ENCODE measurements at regions not wholly inside any gene's neighbourhood (a gene's known extent, or its start where the extent isn't known, plus 50 kb on each side); places are given as distances from the start of the nearest gene placed in this dataset.

DNA sequence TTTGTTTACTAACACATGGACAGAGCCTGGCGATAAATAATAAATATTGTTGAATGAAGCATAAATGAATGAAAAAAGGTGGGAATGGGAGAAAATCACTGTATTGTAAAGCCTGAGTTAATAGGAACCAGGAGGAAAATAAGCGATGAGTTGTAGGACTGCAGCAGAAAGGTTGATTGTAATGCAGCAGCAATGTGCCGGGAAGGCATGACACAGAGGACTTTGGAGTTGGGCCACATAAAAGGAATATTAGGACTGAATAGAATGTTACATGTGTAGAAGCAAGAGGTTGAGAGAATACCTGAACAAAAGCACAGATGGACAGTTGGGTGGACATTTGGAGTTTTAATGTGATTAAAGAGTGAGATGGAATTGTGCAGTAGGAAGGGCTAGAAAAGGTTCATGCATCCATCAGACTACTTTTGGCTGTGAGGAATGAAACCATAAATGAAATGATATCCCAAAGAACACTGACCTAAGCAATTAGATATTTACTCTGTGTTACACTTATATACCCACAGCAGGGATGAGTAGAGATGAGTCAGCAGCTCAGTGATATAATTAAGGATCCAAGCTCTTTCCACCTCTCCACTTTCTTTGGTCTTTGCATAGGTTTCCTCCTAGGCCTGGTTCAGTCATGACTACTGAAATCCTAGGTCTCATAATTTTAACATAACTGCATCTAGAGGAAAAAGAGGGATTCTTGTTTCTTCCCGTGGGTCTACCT, 55.4 kb downstream of the CCER1 start:
- no peak for DNase-seq

DNA sequence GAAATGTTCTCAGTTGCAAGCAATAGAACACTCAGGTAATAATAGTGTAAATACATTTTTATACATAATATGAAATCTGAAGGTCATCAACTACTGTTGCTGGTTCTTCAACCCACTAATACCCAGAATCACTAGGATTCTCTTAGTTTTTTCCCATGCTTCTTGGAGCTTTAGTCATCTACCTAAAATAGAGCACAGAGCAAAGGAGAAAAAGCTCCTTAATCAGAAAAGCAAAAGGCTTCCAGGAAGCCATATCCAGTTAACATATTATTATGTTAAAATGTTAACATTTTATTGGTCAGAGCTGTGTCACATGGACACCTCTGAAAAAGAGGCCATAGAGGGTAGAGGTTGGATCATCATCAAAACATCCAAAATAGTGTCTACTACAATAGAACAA, 57.0 kb downstream of the CCER1 start:
- DNase-seq: no peak

DNA sequence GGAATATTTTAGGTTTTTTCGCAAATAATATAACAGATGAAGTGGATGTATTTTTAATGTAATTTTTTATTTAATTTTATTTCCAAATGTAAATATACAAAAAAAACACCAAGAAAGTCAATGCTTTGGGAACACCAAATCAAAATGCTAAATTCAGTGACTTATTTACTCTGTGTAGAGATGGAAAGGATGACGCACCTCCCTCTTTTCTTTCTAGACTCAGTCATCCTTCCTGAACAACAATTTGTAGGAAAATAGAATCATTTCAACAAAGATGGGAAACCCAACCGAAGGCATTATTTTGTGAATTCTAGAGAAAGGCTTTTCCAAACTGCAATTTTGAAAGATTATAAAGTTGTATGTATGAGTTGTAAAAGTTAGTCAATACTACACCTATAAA, 57.7 kb downstream of the CCER1 start:
- DNase-seq: no peak

DNA sequence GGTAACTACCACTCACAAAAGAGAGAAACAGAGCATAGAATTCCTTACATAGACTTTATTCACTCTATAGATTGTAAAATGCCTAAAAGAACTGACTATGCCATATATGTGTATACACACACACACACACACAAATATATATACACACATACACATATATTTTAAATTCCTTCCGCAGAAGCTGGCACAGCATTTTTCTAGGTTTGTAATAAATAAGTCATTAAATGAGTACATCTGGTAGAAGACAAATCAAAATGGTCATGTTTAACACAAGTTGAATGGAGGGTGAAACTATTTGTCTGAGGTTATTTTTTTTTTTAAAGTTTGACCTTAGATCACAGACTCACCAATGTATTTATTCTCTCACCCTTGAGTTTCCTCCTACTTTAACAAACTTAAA, 58.2 kb downstream of the CCER1 start:
- no peak for DNase-seq

DNA sequence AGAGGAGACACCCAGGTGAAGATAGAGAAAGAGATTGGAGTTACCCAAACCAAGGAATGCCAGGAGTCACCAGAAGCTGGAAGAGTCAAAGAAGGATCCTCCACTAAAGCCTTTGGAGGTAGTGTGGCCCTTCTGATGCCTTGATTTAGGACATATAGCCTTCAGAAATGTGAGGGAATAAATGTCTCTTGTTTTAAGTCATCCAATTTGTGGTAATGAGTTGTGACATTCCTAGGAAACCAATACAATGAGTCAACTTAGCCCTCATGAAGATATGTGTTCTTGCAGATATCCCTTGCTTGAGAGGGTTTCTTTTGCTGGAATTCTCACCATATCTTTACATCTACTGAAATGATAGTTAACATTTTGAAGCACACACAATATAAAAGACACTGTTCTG, 58.8 kb downstream of the CCER1 start:
- DNase-seq: no peak

DNA sequence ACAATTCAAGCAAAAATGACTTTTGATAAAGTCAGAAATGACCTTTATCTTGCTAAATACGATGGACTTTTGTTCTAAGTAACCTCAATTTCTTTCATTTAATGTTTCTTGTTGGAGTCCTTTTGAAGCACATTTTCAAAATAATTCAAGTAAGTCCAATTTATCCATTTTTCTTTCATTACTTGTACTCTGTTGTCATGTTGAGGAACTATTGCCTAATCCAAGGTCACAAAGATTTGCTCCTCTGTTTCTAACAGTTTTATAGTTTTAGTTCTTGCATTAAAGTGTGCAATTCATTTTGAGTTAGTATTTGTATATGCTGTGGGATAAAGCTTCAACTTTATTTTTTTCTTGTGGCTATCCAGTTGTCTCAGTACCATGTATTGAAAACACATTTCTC, 66.7 kb downstream of the CCER1 start:
- no peak for DNase-seq

DNA sequence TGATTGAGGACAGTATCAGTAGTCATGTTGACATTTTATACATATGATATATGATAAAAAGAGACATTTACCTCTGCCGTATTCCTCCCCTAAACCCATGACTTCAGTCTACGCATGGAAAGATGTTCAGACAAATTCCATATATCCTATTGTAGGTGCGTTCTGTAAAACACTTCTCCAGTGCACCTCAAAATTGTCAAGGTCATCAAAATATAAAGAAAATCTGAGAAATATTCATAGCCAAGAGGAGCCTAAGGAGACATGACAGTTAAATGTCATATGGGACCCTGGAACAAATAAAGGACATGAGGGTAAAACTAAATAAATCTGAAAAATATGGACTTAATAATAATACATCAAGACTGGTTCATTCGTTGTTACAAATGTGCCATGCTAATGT, 71.5 kb downstream of the CCER1 start:
- DNase-seq: no peak

DNA sequence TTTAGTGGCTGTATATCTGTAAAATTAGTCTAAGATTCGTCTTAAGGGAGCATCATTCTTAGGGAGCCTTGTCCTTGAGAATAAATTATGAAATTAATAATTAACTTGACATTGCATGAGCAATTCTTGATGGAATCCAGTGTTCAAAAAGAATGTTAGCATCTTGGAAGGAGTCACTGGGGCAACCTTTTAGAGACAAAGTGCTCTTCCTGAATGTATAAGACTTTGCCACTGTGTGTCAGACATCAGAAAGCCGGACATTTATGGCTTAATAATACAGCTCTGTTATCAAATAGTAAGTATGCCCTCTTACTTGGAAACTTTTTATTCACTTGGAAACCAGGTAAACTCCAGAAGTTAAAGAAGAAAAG, 83.3 kb downstream of the CCER1 start:
- no peak for DNase-seq

DNA sequence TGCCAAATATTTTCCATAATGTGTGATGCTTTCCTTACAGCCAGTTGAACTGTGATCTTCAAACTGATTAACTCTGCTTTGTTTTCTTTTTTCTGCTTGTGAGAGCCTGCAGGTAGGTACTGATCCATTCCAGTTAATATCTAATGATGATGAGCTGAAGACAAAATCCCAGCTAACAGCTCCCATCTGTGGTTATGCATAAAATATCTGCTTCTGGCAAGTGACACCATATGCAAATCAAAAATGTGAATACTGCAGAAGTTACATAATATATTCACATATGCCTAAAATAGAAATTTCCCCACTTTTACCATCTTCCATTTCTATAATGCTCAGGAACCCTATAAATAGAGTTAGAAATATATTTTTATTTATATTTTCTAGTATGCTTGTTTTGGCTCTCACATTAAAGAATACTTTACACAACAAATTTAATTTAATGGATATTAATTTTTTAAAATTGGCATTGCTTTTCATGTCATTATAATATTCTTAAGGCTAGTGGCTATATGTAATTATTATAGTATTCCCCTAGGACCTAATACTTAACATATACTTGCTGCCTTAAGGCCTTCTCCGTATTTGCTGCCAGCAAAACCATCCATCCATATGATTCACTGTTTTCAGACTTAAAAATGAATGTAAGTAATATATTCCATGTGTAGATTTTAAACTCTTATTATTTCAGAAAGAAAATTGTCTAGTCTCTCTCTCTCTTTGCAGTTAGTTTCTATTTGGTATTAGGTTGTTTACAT, 83.8 kb downstream of the CCER1 start:
- DNase-seq: no peak

DNA sequence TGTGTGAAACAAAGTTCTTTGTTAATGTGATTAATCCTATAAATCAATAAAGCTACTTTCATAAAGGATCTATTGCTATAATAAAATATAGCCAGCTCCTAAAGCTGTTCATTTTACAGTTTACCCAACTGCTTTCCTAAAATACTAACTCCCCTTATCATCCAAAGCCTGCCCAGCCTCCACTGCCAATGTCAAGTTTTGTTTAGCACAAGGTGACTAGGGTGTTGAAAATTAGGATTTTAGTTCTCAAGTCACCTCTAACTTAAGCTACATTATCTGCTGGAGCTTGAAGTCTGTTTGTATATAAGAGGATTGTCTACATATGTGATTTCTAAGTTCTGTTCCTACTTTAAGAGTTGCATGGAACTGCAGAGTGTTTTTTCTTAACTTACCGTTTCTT, 86.3 kb downstream of the CCER1 start:
- DNase-seq: no peak

DNA sequence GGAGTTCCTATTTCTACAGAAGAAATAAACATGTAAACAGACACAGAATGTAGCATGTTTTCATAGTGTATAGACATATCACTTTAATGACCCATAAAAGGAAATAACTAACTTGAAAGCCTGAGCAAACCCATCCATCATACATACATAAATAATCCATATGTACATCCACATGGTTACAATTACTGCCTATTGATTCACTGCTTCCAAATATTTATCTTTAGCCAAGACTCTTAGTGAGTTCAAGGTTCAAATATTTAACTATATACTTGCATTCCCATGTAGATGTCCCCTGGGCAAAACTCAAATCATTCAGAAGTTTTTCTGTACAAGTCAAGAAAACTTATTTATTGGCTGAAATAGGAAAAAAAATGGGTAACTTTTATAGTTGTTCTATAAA, 95.4 kb downstream of the CCER1 start:
- no peak for DNase-seq

DNA sequence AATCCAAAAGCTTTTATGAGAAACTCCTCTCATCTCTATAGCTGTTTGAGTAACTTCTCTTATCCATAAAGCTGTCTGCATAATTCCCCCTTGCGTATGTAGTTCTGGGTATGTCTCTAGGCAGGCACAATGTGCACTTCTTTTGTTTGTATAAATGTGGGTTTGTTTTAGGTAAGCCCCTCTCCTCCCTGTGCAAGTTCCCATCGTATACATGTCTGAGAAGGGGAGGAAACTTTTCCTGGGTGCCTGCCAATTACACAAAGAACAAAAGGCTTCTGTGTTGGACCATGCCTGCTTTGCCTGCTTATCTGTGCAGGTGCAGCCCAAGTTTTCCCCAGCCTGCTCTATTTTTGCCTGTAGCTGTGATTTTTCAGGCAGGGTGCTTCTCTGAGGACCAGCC, 96.7 kb downstream of the CCER1 start:
- DNase-seq: no peak

DNA sequence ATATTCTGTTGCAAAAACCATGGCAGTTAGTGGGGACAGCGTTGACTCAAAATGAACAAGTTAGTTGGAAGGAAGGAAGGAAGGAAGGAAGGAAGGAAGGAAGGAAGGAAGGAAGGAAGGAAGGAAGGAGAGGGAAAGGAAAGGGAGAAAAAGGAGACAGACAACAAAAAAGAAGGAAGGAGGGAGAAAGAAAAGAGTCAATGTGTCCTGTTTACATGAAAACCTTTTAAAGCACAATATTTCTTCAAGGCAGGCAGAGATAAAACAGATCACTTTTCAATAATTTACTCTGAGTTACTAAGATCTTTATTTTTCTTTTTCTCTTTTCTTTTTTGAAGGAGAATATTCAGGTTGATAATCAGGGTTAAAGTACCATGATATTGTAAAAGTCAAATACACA, 99.4 kb downstream of the CCER1 start:
- no peak for DNase-seq

DNA sequence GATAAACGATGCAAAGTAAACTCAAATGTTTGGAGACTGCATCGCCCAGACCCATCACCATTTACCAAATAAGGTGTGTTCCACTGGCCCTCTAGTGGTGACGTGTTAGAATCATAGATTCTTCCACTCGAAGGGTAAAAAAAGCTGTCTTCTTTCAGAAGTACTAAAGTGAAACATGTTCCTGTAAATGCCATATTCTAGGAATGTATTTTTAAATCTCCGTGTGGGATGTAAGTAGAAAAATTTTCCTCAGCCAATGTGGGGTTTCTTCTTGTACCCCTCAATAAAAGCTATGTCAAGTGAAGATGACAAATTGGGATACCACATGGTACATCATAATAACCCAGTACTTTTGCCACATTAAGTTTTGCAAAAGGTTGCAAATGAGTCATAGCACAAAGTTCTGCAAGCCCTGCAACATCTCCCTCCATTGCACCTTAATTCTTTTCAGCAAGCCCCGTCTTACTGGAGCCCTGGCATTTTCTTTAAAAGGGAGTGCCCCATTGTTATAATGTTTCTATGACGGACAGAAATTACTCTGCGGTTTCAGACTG, 100.8 kb downstream of the CCER1 start:
- no peak for DNase-seq

DNA sequence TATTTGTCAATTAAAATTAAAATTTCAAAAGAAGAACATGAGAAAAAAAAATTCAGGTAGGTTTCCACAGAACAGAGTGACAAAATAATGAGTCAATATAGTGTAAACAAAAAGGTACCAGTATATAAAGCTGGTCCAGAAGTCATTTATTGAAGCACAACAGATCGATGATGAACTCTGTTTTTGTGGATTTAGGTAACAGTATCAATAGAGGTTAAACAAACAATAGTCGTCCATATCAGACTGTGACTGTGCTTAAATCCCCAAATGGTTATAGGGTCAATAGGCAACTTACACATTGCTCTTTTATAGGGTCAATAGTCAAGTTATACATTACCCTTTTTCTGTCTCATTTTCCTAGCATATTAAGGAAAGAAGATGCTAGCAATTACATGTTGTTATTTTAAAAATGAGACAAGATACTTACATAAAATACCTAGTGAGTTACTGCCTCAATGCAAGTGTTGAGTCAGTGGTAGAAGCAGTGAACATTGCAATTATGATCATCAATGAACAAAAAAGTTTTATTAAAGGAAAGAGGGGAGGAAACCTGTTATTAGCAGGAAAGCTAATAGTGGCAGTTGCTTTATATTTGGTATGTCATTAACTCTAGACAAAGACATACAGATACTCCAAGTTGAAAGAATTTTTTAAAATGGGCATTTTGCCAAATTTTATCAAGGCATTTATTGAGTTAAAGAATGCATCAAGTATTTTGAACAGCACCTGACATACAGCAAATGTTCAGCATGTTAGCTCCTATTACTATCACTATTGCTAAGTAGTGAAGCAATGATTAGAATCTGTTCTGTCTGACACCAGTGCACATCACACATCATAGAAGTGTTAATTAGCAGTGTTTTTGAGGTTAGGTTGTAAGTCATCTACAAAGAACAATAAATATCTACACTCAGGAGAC, 102.9 kb downstream of the CCER1 start:
- no peak for DNase-seq

DNA sequence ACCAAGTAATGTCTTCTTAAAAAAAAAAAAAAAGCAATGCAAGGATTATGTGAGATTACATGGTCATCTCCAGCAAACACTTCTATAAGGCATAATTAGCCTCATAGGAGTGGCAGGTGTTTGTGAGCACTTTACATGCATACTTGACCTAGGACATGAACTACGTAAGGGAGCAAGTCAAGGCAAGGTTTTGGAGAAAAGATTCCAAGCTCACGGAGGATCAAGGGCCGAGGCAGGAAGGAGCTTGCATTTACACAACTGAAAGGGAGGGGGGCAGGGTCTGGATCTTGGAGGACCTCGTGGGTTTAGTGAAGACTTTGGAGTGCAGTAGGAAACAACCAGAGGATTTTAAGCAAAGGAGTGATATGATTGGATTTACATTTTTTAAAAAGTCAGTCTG, 112.5 kb downstream of the CCER1 start:
- no peak for DNase-seq

DNA sequence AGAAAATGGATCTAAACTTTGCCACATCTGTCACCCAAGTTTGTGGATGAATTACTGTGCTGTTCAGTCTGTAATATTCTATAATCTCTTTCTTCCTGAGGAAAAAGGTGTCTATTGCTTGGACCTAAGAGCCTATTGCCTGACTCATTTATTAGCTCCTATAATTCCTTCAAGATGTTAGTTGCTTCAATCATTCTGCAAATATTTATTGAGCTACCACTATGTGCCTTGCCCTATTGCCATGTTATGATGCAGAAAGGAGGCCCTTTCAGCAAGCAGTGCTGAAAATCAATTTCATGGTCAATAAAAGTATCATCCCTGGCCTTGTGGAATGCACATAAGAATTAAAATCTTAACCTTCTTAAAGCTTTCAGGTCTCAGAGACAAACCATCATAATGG, 113.6 kb downstream of the CCER1 start:
- no peak for DNase-seq

DNA sequence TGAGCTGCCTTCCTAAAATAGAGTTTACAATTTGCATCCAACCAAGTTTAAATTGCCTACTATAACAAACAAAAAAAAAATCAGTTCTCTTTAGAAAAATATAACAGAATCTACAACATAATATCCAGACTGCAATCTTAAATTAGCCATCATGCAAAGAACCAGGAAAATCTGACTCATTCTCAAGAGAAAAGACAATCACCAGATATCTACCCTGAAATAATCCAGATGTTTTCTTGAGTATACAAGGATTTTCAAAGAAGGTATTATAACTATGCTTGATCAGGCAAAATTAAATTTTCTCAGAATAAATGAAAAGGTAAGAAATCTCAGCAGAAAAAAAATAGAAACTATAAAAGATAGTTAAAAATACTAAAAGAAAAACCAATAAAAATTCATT, 115.6 kb downstream of the CCER1 start:
- no peak for DNase-seq

DNA sequence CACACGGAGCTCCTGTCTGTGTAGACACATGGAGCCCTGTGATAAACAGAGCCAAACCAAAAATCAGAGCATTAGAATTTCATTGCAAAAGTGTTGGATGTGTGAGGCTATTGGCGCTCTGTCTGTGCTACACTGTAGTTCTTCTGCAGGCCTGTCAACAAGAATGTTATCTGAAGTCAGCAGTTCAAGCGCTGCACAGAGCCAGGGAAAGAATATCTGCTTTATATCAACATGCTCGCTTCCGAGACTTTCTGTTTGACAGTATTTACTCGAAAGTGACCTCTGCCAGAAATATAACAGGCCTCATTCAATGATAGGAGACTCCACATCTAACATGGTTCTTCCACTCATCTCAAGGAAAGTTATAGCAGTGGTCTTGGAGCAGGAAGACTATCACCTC, 118.3 kb downstream of the CCER1 start:
- DNase-seq: no peak

DNA sequence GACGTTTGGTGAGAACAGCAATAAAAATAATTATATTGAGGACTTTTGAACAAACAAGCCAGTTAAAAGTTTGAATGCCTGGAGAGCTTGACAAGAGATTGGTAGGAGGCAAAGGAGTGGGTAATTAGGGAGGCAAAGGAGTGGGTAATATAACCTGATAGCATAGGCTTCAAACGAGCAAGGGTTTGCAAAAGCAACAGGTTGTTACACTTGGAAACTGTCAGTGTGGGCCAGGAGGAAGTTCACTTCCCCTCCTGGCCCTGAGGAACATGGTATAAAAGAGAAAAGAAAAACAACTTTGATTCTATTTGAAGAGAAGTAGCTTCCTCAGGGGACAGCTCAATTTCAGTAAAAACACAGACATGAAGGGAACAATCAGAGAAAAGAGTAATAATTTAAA, 121.7 kb downstream of the CCER1 start:
- DNase-seq: no peak

DNA sequence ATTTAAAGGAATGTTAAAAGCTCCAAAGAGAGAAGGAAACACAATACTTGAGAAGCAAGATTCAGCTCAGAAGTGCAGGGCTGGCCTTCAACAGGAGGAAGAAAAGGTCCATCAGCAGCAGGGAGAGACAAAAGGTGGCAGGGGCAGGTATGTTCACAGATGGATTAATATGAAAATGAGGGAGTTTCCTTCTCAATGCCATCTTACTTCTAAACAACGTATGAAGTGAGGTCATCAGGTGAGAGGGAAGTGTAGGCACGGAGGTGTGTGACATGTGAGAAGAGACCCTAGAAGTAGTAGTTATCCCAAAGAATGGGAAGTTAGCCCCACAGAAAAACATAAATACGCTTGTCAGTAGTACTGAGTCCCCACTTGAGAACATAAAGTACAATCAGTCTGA, 122.5 kb downstream of the CCER1 start:
- no peak for DNase-seq

DNA sequence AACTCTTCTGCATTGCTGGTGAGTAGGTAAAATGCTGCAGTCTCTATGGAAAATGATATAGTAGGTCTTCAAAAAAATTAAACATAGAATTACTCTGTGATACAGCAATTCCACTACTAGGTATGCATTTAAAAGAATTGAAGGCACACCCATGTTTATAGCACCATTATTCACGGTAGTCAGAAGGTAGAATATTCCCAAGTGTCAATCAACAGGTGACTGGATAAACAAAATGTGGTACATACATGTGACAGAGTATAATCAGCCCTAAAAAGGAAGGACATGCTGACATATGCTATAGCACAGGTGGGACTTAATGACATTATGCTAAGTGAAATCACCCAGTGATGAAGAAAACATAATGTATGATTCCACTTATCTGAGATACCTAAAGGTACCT, 123.3 kb downstream of the CCER1 start:
- no peak for DNase-seq

DNA sequence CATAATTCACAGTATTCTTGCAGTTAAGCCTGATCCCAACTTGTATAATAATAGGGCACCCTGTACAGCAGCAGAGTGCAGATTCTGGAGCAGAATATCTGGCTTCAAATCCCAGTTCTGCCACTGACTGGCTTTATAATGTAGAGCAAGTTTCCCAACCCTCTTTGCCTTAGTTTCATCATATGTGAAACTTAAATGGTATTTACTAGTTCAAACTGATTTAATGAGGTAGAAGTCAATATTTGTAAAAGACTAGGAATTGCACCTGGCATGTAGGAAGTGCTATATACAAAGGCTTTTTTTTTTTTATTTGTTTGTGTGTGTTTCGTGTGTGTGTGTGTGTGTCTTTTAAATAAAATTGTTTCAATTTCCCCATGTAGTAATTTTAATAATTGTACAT, 125.9 kb downstream of the CCER1 start:
- DNase-seq: no peak

DNA sequence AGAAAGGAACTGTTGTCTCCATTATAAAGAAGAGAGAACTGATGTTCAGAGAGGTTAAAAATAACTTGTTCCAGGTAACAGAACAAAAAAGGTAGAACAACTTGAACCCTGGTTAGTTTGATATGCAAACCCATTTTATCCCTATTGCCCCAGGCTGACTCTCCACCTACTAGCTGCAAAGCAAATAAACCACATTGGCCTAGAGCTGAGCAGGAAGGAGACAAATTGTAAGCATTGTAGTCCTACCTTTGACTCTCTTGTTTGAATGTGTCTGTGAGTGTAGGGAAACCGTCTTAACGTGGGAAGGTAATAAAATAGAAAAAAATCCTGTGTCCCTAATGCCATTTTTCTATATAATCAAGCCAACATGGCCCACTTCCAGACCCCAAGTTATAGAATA, 126.4 kb downstream of the CCER1 start:
- no peak for DNase-seq
